Smooth muscle cell (in vitro differentiated cells): ENCODE measurements at regions not wholly inside any gene's neighbourhood (a gene's known extent, or its start where the extent isn't known, plus 50 kb on each side); places are given as distances from the start of the nearest gene placed in this dataset.

Experiments used
- DNase-seq: peaks from one replicate; lab custom pipeline; 2025; ENCODE audit not compliant: unreplicated experiment; lab: John Stamatoyannopoulos, UW
- H2AFZ ChIP-seq: fragments of 200-600 bp; sonication (generic); 2 replicates; pipeline ENCODE4 v1.6.0; 2016; ENCODE audit warnings: antibody characterized with exemption, low read depth, mild to moderate bottlenecking
- H3F3A ChIP-seq: fragments of 200-600 bp; sonication (generic); 2 replicates; pipeline ENCODE4 v1.6.0; 2017; ENCODE audit warnings: antibody characterized with exemption, low read depth
- H3K27ac ChIP-seq: fragments of 200-600 bp; sonication (generic); 2 replicates; pipeline ENCODE4 v1.5.1; 2016; ENCODE audit warnings: low read depth, mild to moderate bottlenecking
- H3K27me3 ChIP-seq: fragments of 200-600 bp; sonication (generic); 2 replicates; pipeline ENCODE4 v1.6.1; 2016; ENCODE audit warnings: low read depth, mild to moderate bottlenecking
- H3K36me3 ChIP-seq: fragments of 200-600 bp; sonication (generic); 2 replicates; pipeline ENCODE4 v1.5.1; 2016; ENCODE audit warnings: low read depth
- H3K4me1 ChIP-seq: fragments of 200-600 bp; sonication (generic); 2 replicates; pipeline ENCODE4 v1.5.1; 2016; ENCODE audit warnings: low read depth
- H3K4me2 ChIP-seq: fragments of 200-600 bp; sonication (generic); 2 replicates; pipeline ENCODE4 v1.6.0; 2016; ENCODE audit warnings: mild to moderate bottlenecking
- H3K4me3 ChIP-seq: fragments of 200-600 bp; sonication (generic); 2 replicates; pipeline ENCODE4 v1.5.1; 2016; ENCODE audit warnings: mild to moderate bottlenecking
- H3K79me2 ChIP-seq: fragments of 200-600 bp; sonication (generic); 2 replicates; pipeline ENCODE4 v1.6.0; 2016; ENCODE audit warnings: low read depth, mild to moderate bottlenecking
- H3K9ac ChIP-seq: fragments of 200-600 bp; sonication (generic); 2 replicates; pipeline ENCODE4 v1.6.0; 2016; ENCODE audit warnings: low read depth
- H3K9me3 ChIP-seq: fragments of 200-600 bp; sonication (generic); replicated peaks from 2 replicates; pipeline ENCODE4 v1.5.1; 2016; ENCODE audit warnings: low read depth
- H4K20me1 ChIP-seq: fragments of 200-600 bp; sonication (generic); 2 replicates; pipeline ENCODE4 v1.6.0; 2016; ENCODE audit warnings: low read depth
- CTCF ChIP-seq: fragments of 200-600 bp; sonication (generic); IDR thresholded peaks from 2 replicates; pipeline ENCODE4 v1.5.1; 2017; ENCODE audit warnings: borderline replicate concordance, mild to moderate bottlenecking, antibody characterized with exemption; ENCODE audit not compliant: insufficient read depth, poor library complexity, severe bottlenecking
- WGBS: methylation state at CpG from one replicate; pipeline ENCODE4 v1.1.7; 2016; ENCODE audit warnings: low lambda C conversion rate; 5-methylcytosine and 5-hydroxymethylcytosine counted together

GRCh38 chr6:111990214-111990613, 63.7 kb upstream of the CCN6 start:
- no peaks in the 10 kb centered on the region for H3K9me3 ChIP-seq
- DNase-seq = no peak
- no peak for TF ChIP-seq CTCF
- H3K9ac ChIP-seq = no peak overlapping the region
- H3K36me3 ChIP-seq = no peaks in the 10 kb centered on the region
- H4K20me1 ChIP-seq = no peaks in the 10 kb centered on the region
- no peak overlapping the region for H3K27ac ChIP-seq
- WGBS = 70% methylated on average over 2 of the region's 2 CpGs
- peaks cover 9% of the 10 kb centered on the region for H3F3A ChIP-seq
- H2AFZ ChIP-seq = no peak overlapping the region
- peaks cover 7% of the 10 kb centered on the region for H3K4me1 ChIP-seq
- H3K79me2 ChIP-seq = no peaks in the 10 kb centered on the region
- no peak overlapping the region for H3K4me3 ChIP-seq
- H3K4me2 ChIP-seq = no peak overlapping the region
- no peaks in the 10 kb centered on the region for H3K27me3 ChIP-seq

- H3K9me3 ChIP-seq = no peaks in the 10 kb centered on the region
- no peaks in the 10 kb centered on the region for H3K36me3 ChIP-seq
- H3K4me3 ChIP-seq = no peak overlapping the region
- H3K4me1 ChIP-seq = peaks cover 8% of the 10 kb centered on the region
- no peak overlapping the region for H2AFZ ChIP-seq
- H3K9ac ChIP-seq = no peak overlapping the region
- H3K79me2 ChIP-seq = no peaks in the 10 kb centered on the region
- no peaks in the 10 kb centered on the region for H4K20me1 ChIP-seq
- H3K27ac ChIP-seq = no peak overlapping the region
- H3F3A ChIP-seq = peaks cover 11% of the 10 kb centered on the region
- no peaks in the 10 kb centered on the region for H3K27me3 ChIP-seq
- 83% methylated on average over 4 of the region's 4 CpGs for WGBS
- TF ChIP-seq CTCF = no peak
- DNase-seq = no peak
- no peak overlapping the region for H3K4me2 ChIP-seq
These were observed 61.1 kb upstream of the CCN6 start for GRCh38 chr6:111992851-111993250.

GRCh38 chr6:111993342-111993741, 60.6 kb upstream of the CCN6 start:
- H3K36me3 ChIP-seq = no peaks in the 10 kb centered on the region
- H3K27ac ChIP-seq = no peak overlapping the region
- H3F3A ChIP-seq = peaks cover 11% of the 10 kb centered on the region
- no peak overlapping the region for H3K4me2 ChIP-seq
- no peaks in the 10 kb centered on the region for H4K20me1 ChIP-seq
- H2AFZ ChIP-seq = no peak overlapping the region
- H3K4me3 ChIP-seq = no peak overlapping the region
- no peak overlapping the region for H3K9ac ChIP-seq
- H3K27me3 ChIP-seq = no peaks in the 10 kb centered on the region
- 87% methylated on average over 6 of the region's 6 CpGs for WGBS
- H3K79me2 ChIP-seq = no peaks in the 10 kb centered on the region
- no peak for DNase-seq
- TF ChIP-seq CTCF = no peak
- H3K4me1 ChIP-seq = peaks cover 8% of the 10 kb centered on the region
- no peaks in the 10 kb centered on the region for H3K9me3 ChIP-seq

- Histone ChIP-seq H3K27me3 (no peaks in the 10 kb centered on the region), H3K27ac (no peak overlapping the region), H3F3A (peaks cover 11% of the 10 kb centered on the region), H3K4me1 (peaks cover 8% of the 10 kb centered on the region), H3K9me3 (no peaks in the 10 kb centered on the region), H3K9ac (no peak overlapping the region), H3K36me3 (no peaks in the 10 kb centered on the region), H2AFZ (no peak overlapping the region), H3K4me2 (no peak overlapping the region), H3K4me3 (no peak overlapping the region), H3K79me2 (no peaks in the 10 kb centered on the region), H4K20me1 (no peaks in the 10 kb centered on the region)
- DNase-seq = no peak
- WGBS = 62% methylated on average over 6 of the region's 6 CpGs
- TF ChIP-seq CTCF = no peak
These were observed 59.1 kb upstream of the CCN6 start for GRCh38 chr6:111994791-111995190.
